ENCODE measurements at regions not wholly inside any gene's neighbourhood (a gene's known extent, or its start where the extent isn't known, plus 50 kb on each side); places are given as distances from the start of the nearest gene placed in this dataset.

DNA sequence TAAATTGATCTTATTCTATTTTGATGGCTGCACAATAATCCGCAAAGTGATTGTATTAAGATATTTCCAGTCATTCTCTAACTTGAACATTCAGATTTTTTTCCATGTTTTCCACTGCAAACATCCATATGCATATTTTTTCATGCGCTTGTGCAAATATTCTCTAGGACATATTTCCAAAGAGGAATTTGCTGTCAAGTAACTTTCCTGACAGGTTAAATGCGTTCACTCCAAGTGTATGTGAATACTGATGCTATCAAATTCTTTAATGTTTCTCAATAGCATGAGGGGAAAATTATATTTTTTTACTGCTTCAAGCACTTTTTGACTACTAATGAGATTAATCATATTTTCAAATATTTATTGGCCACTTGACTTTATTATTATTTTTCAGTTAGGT lies 135.3 kb upstream of the LGR5 start (continued):
- TF ChIP-seq MAZ (IDR thresholded peaks at IDR 0.05; ENCODE audit: borderline replicate concordance, low read depth, low read length) = no peak
- no peak for TF ChIP-seq MAZ (CRISPR knock-in tag; IDR thresholded peaks at IDR 0.05; ENCODE audit: low read depth)
- TF ChIP-seq SP140L (CRISPR knock-in tag; IDR thresholded peaks at IDR 0.05; ENCODE audit: borderline replicate concordance) = no peak
- no peak for TF ChIP-seq TEAD3 (CRISPR knock-in tag; optimal IDR thresholded peaks at IDR 0.05; ENCODE audit: borderline replicate concordance)

DNA sequence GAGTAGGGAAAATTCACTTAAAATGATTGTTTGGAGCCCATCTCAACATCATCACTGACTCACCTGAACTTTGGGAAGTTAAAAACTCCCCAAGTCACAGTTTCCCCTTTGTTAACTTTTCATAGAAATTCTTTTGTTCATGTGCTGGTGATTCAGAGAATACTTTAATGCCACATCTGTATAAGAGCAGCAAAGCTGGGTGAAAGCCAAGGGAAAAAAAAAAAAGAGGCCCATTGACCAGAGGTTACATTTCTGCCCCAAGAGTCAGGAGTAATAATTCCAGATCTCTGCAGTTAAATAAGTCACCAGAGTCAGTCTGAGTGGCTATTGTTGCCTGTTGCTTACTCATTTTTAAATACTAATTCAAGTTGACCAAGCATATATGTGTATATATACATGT lies 136.4 kb upstream of the LGR5 start:
- Histone ChIP-seq H3K36me3 (replicated peaks in 1 of 2; ENCODE audit: control insufficient read depth in 1 of 2, insufficient read depth in 2 of 2, low read length in 2 of 2) (no peaks in the 10 kb centered on the region), H3K4me3 (replicated peaks in 1 of 3; ENCODE audit: insufficient read depth in 1 of 3, low read depth in 2 of 3, low read length in 3 of 3) (no peak overlapping the region), H4K20me1 (ENCODE audit: insufficient read depth, low read length) (no peaks in the 10 kb centered on the region), H3K79me2 (ENCODE audit: insufficient read depth, low read length) (no peaks in the 10 kb centered on the region), H3K9me3 (ENCODE audit: low read length) (no peaks in the 10 kb centered on the region), H3K27ac (ENCODE audit: extremely low read length, insufficient read depth, low read length) (no peak overlapping the region), H2AFZ (ENCODE audit: low read length) (no peak overlapping the region), H3K4me2 (ENCODE audit: low read depth, low read length) (no peak overlapping the region), H3K27me3 (ENCODE audit: control insufficient read depth in 1 of 2, insufficient read depth in 2 of 2, low read length in 2 of 2) (no peaks in the 10 kb centered on the region), H3K4me1 (ENCODE audit: insufficient read depth, low read length) (no peaks in the 10 kb centered on the region), H3K9ac (ENCODE audit: insufficient read depth, low read depth, low read length) (no peak overlapping the region)
- no peak for DNase-seq (ENCODE audit: low spot score)
- in situ Hi-C loops (cut with HindIII; ENCODE audit: extremely low pct_ligation_motif_present, low pct_unique_long_range_greater_than_20kb) (no loop called here), intact Hi-C loops (cut with micrococcal nuclease; ENCODE audit: unreplicated experiment) (no loop called here)
- POLR2A ChIA-PET = no interaction called here
- CTCF ChIA-PET (ENCODE audit: low intra/inter-chr PET ratio, low total read pairs) = no interaction called here
- TF ChIP-seq, protein P1, sequence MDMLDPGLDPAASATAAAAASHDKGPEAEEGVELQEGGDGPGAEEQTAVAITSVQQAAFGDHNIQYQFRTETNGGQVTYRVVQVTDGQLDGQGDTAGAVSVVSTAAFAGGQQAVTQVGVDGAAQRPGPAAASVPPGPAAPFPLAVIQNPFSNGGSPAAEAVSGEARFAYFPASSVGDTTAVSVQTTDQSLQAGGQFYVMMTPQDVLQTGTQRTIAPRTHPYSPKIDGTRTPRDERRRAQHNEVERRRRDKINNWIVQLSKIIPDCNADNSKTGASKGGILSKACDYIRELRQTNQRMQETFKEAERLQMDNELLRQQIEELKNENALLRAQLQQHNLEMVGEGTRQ (IDR thresholded peaks at IDR 0.05; ENCODE audit: low read depth, low read length) = no peak
- TF ChIP-seq, protein P1 (CRISPR knock-in tag; IDR thresholded peaks at IDR 0.05; ENCODE audit: borderline replicate concordance) = no peak
- TF ChIP-seq PAX8 (CRISPR knock-in tag; IDR thresholded peaks at IDR 0.05; ENCODE audit: borderline replicate concordance) = no peak
- TF ChIP-seq ARNT2 (CRISPR knock-in tag; IDR thresholded peaks at IDR 0.05; ENCODE audit: low read depth) = no peak
- no peak for TF ChIP-seq KDM5A (IDR thresholded peaks at IDR 0.05; ENCODE audit: borderline replicate concordance, low read length)
- TF ChIP-seq AGO2 (optimal IDR thresholded peaks at IDR 0.05; ENCODE audit: low read depth, low read length) = no peak
- TF ChIP-seq, protein P2, sequence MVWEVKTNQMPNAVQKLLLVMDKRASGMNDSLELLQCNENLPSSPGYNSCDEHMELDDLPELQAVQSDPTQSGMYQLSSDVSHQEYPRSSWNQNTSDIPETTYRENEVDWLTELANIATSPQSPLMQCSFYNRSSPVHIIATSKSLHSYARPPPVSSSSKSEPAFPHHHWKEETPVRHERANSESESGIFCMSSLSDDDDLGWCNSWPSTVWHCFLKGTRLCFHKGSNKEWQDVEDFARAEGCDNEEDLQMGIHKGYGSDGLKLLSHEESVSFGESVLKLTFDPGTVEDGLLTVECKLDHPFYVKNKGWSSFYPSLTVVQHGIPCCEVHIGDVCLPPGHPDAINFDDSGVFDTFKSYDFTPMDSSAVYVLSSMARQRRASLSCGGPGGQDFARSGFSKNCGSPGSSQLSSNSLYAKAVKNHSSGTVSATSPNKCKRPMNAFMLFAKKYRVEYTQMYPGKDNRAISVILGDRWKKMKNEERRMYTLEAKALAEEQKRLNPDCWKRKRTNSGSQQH (CRISPR knock-in tag; IDR thresholded peaks at IDR 0.05; ENCODE audit: low read depth) = no peak
- no peak for ATAC-seq
- FAIRE-seq = no peak
- no TSS peak for BruUV-seq (replicated peaks)
